Tibial nerve (tissue), 4 donors: ENCODE measurements at regions not wholly inside any gene's neighbourhood (a gene's known extent, or its start where the extent isn't known, plus 50 kb on each side); places are given as distances from the start of the nearest gene placed in this dataset.

Source experiments
- EP300 ChIP-seq, 2 donors: sonication (generic); formaldehyde crosslinking; IDR thresholded peaks; one replicate each; pipeline ENCODE4 v1.6.1; 2017; ENCODE audit warnings: antibody characterized with exemption in 2 of 2, mild to moderate bottlenecking in 1 of 2
- POLR2A ChIP-seq, 2 donors: fragments of 450-650 bp; IDR thresholded peaks; one replicate each; pipeline ENCODE4 v1.6.1; 2017; ENCODE audit warnings: antibody characterized with exemption in 2 of 2, mild to moderate bottlenecking in 2 of 2, moderate library complexity in 2 of 2
- TF ChIP-seq, protein P1 (sequence below), 5 experiments: fragments of 200-600 bp in 3 of 5; fragments of 450-650 bp in 2 of 5; sonication (generic) in 3 of 5; IDR thresholded peaks; one replicate each; pipeline ENCODE4 v1.5.1; 2016 to 2019; ENCODE audit warnings: antibody characterized with exemption in 5 of 5, mild to moderate bottlenecking in 3 of 5, moderate library complexity in 2 of 5

DNA sequence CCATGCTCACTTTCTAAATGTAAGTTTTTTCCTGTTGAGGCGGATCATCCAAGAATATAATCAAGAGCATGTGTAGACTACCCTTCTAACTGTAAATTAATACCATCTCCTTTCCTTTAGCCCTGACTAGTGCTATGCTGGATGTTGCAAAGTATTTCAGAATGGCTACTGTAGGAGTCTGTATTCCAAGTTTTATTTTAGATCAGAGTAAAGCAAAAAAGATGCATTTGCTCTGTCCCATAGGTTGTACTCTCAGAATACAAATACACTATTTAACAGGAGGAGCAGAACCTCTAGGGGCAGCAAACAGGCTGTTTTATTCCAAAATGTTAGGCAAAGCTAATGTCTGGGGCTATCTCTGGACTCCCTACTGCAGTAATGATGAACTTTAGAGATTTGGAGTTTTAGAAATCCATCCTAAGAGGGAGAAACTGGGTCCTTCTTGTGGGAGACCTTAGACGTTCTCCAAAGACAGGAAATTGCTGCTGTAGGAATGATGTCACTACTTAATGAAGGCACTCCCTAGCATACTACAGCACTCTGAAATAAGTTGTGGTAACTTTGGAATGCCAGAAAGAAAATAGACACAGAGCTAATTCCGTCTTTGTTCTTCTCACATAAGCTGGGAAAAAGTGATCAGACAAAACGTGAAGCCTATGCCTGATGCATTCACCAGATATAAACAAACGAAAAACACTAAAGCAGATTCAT, 392.4 kb upstream of the HS3ST5 start:
- TF ChIP-seq, protein P1, sequence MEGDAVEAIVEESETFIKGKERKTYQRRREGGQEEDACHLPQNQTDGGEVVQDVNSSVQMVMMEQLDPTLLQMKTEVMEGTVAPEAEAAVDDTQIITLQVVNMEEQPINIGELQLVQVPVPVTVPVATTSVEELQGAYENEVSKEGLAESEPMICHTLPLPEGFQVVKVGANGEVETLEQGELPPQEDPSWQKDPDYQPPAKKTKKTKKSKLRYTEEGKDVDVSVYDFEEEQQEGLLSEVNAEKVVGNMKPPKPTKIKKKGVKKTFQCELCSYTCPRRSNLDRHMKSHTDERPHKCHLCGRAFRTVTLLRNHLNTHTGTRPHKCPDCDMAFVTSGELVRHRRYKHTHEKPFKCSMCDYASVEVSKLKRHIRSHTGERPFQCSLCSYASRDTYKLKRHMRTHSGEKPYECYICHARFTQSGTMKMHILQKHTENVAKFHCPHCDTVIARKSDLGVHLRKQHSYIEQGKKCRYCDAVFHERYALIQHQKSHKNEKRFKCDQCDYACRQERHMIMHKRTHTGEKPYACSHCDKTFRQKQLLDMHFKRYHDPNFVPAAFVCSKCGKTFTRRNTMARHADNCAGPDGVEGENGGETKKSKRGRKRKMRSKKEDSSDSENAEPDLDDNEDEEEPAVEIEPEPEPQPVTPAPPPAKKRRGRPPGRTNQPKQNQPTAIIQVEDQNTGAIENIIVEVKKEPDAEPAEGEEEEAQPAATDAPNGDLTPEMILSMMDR (IDR thresholded peaks at IDR 0.05): no peak
- TF ChIP-seq POLR2A (IDR thresholded peaks at IDR 0.05) (no peak), EP300 (IDR thresholded peaks at IDR 0.05) (no peak)
